DOHH2 (cell line): ENCODE measurements at regions not wholly inside any gene's neighbourhood (a gene's known extent, or its start where the extent isn't known, plus 50 kb on each side); places are given as distances from the start of the nearest gene placed in this dataset.

Source experiments
- H3F3A ChIP-seq: fragments of 200-600 bp; sonication (generic), shearing (Covaris generic); 2 replicates; pipeline ENCODE4 v1.6.0; 2016; ENCODE audit warnings: antibody characterized with exemption, mild to moderate bottlenecking; ENCODE audit not compliant: control insufficient read depth, insufficient read depth
- H3K27ac ChIP-seq: fragments of 200-600 bp; sonication (generic); 2 replicates; pipeline ENCODE4 v1.5.1; 2014; ENCODE audit warnings: low read depth, mild to moderate bottlenecking, low read length, moderate library complexity
- H3K27me3 ChIP-seq: fragments of 200-600 bp; sonication (generic); 2 replicates; pipeline ENCODE4 v1.6.1; 2014; ENCODE audit warnings: mild to moderate bottlenecking, low read length, mixed read lengths; ENCODE audit not compliant: control insufficient read depth
- H3K36me3 ChIP-seq: fragments of 200-600 bp; sonication (generic); 2 replicates; pipeline ENCODE4 v1.6.1; 2014; ENCODE audit warnings: mild to moderate bottlenecking, low read length, moderate library complexity, mixed read lengths; ENCODE audit not compliant: control insufficient read depth
- H3K4me1 ChIP-seq: fragments of 200-600 bp; sonication (generic); 2 replicates; pipeline ENCODE4 v1.6.1; 2014; ENCODE audit warnings: mild to moderate bottlenecking, low read length, mixed read lengths; ENCODE audit not compliant: control insufficient read depth
- H3K4me2 ChIP-seq: fragments of 200-600 bp; sonication (generic); 2 replicates; pipeline ENCODE4 v1.6.0; 2014; ENCODE audit warnings: mild to moderate bottlenecking, low read length, moderate library complexity
- H3K4me3 ChIP-seq: fragments of 200-600 bp; sonication (generic); 2 replicates; pipeline ENCODE4 v1.5.1; 2014; ENCODE audit warnings: mild to moderate bottlenecking, low read length, mixed read lengths
- H3K79me2 ChIP-seq: fragments of 200-600 bp; sonication (generic); 2 replicates; pipeline ENCODE4 v1.6.1; 2014; ENCODE audit warnings: mild to moderate bottlenecking, low read length, mixed read lengths; ENCODE audit not compliant: control insufficient read depth
- H3K9me2 ChIP-seq: fragments of 200-600 bp; sonication (generic); replicated peaks from 2 replicates; pipeline ENCODE4 v1.6.1; 2014; ENCODE audit warnings: mild to moderate bottlenecking, low read length, mixed read lengths; ENCODE audit not compliant: control insufficient read depth
- H3K9me3 ChIP-seq: fragments of 200-600 bp; sonication (generic); 2 replicates; pipeline ENCODE4 v1.6.1; 2014; ENCODE audit warnings: antibody characterized with exemption, low read length, mixed read lengths; ENCODE audit not compliant: control insufficient read depth, insufficient read depth
- H4K20me1 ChIP-seq: fragments of 200-600 bp; sonication (generic); 2 replicates; pipeline ENCODE4 v1.6.0; 2014; ENCODE audit warnings: low read depth, mild to moderate bottlenecking, antibody characterized with exemption, low read length, moderate library complexity; ENCODE audit not compliant: control insufficient read depth, insufficient read depth
- EZH2phosphoT487 ChIP-seq: fragments of 200-600 bp; sonication (generic); IDR thresholded peaks from 2 replicates; pipeline ENCODE4 v1.6.1; 2017; ENCODE audit warnings: borderline replicate concordance, mild to moderate bottlenecking, antibody characterized with exemption, low read length, moderate library complexity, mixed read lengths
- TF ChIP-seq, protein P1 (sequence below): fragments of 200-600 bp; sonication (generic); IDR thresholded peaks from one replicate; pipeline ENCODE4 v1.5.1; 2014; ENCODE audit warnings: antibody characterized with exemption, mild to moderate bottlenecking, low read depth, low read length; ENCODE audit not compliant: poor library complexity, severe bottlenecking

DNA sequence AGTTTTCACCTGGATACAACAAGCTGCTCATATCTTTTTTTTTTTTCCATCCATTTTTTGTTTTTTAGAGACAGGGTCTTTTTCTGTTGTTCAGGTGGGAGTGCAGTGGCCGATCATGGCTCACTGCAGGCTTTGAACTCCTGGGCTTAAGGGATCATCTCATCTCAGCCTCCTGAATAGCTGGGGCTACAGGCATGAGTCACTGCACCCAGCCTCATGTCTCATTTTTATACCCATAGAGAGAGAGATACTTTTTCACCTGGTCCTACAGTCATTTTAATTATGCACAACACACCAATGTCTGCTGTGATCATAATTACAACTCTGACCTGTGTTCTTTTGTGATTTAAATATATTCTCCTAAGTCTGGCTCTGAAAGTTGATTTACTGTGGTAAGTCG is 84.4 kb downstream of the KIF4B start:
- H3K4me1 ChIP-seq = no peaks in the 10 kb centered on the region
- TF ChIP-seq, protein P1, sequence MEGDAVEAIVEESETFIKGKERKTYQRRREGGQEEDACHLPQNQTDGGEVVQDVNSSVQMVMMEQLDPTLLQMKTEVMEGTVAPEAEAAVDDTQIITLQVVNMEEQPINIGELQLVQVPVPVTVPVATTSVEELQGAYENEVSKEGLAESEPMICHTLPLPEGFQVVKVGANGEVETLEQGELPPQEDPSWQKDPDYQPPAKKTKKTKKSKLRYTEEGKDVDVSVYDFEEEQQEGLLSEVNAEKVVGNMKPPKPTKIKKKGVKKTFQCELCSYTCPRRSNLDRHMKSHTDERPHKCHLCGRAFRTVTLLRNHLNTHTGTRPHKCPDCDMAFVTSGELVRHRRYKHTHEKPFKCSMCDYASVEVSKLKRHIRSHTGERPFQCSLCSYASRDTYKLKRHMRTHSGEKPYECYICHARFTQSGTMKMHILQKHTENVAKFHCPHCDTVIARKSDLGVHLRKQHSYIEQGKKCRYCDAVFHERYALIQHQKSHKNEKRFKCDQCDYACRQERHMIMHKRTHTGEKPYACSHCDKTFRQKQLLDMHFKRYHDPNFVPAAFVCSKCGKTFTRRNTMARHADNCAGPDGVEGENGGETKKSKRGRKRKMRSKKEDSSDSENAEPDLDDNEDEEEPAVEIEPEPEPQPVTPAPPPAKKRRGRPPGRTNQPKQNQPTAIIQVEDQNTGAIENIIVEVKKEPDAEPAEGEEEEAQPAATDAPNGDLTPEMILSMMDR = no peak
- no peak for TF ChIP-seq EZH2phosphoT487

DNA sequence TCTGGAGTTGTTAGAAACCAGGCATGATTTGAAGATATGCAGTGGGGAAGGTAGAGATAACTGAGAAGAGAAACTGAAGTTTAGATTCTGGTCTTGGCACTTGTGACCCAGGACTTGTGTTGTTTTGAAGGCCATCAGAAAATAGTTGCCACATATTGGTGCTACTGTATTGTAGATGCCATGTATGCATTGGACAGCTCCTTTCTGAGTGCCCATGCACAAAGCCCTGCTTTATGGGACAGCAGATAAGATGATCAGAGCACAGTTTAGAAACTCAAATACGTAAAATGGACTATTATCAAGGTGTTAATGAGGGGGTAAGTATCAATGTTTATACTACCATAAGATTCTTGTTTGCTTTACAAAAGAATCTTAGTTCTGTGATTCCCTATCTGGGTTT is 84.9 kb downstream of the KIF4B start:
- Histone ChIP-seq H4K20me1 (no peaks in the 10 kb centered on the region), H3K27ac (no peak overlapping the region), H3K4me1 (no peaks in the 10 kb centered on the region), H3K9me3 (no peaks in the 10 kb centered on the region), H3K36me3 (no peaks in the 10 kb centered on the region), H3K4me3 (no peak overlapping the region), H3F3A (no peaks in the 10 kb centered on the region), H3K9me2 (no peaks in the 10 kb centered on the region), H3K79me2 (no peaks in the 10 kb centered on the region), H3K4me2 (no peak overlapping the region), H3K27me3 (no peaks in the 10 kb centered on the region)
- TF ChIP-seq EZH2phosphoT487 = no peak
- TF ChIP-seq, protein P1 = no peak

More for the DNA sequence above, 84.4 kb downstream of the KIF4B start:
- H3K4me3 ChIP-seq = no peak overlapping the region
- H4K20me1 ChIP-seq = no peaks in the 10 kb centered on the region
- H3K9me3 ChIP-seq = no peaks in the 10 kb centered on the region
- no peaks in the 10 kb centered on the region for H3K36me3 ChIP-seq
- H3F3A ChIP-seq = no peaks in the 10 kb centered on the region
- H3K27me3 ChIP-seq = no peaks in the 10 kb centered on the region
- no peak overlapping the region for H3K27ac ChIP-seq
- H3K79me2 ChIP-seq = no peaks in the 10 kb centered on the region
- H3K9me2 ChIP-seq = no peaks in the 10 kb centered on the region
- no peak overlapping the region for H3K4me2 ChIP-seq

- Histone ChIP-seq H3K9me3 (no peaks in the 10 kb centered on the region), H3K27ac (no peak overlapping the region), H3K79me2 (no peaks in the 10 kb centered on the region), H3F3A (no peaks in the 10 kb centered on the region), H3K4me3 (no peak overlapping the region), H3K4me2 (no peak overlapping the region), H3K36me3 (no peaks in the 10 kb centered on the region), H3K27me3 (no peaks in the 10 kb centered on the region), H3K4me1 (no peaks in the 10 kb centered on the region), H3K9me2 (no peaks in the 10 kb centered on the region), H4K20me1 (no peaks in the 10 kb centered on the region)
- TF ChIP-seq, protein P1 = no peak
- TF ChIP-seq EZH2phosphoT487 = no peak
These were observed 88.1 kb downstream of the KIF4B start for GRCh38 chr5:155101697-155102096.

- H3K27me3 ChIP-seq = no peaks in the 10 kb centered on the region
- H4K20me1 ChIP-seq = no peaks in the 10 kb centered on the region
- no peak overlapping the region for H3K4me3 ChIP-seq
- H3K36me3 ChIP-seq = no peaks in the 10 kb centered on the region
- TF ChIP-seq, protein P1 = no peak
- no peak for TF ChIP-seq EZH2phosphoT487
- no peak overlapping the region for H3K4me2 ChIP-seq
- no peak overlapping the region for H3K27ac ChIP-seq
- no peaks in the 10 kb centered on the region for H3K4me1 ChIP-seq
- no peaks in the 10 kb centered on the region for H3F3A ChIP-seq
- no peaks in the 10 kb centered on the region for H3K9me3 ChIP-seq
- H3K9me2 ChIP-seq = no peaks in the 10 kb centered on the region
- no peaks in the 10 kb centered on the region for H3K79me2 ChIP-seq
These were observed 89.6 kb downstream of the KIF4B start for GRCh38 chr5:155103146-155103545.
